M059J (cell line): ENCODE measurements at regions not wholly inside any gene's neighbourhood (a gene's known extent, or its start where the extent isn't known, plus 50 kb on each side); places are given as distances from the start of the nearest gene placed in this dataset.

ENCODE experiments used
- DNase-seq: peaks from one replicate; pipeline ENCODE4 v3.0.0-alpha.2; 2012; ENCODE audit warnings: low read depth

DNA sequence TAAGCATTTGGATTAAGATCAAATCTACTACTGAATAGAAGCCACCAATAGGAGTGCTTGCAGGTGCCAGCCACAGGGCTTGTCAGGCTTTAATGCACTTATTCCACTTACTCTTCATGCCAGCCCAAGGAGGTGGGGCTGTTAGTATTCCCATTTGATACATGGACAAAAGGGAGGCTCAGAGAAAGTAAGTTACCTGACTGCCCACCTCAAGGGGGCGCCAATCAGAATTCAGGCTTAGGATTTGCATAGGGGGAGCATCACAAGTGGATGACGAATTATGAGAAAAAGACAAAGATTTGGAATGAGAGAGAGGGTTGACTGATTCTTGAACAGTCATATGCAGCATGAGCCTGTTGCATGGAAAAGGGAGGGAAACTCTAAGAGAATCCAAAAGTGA, 188.4 kb upstream of the TSHZ2 start:
- DNase-seq = peak; percentile 22

DNA sequence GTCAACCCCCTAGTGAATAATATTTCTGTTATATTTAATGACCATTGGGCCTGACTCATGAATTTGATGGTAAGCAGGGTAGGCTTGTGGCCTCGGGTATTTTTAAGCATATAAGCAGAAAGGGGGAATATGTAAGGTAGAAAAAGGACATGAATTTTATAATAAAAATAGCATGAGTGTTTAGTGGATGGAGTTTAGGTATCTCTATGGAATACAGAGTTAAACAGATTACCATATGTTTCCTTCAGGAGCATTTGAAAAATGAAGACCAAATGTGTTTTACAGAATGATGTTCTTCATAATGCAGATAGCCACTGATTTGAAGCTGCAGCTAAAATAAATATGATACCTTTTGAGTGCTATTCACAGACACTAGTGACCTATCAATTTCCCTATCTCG, 191.7 kb upstream of the TSHZ2 start:
- DNase-seq = no peak

DNA sequence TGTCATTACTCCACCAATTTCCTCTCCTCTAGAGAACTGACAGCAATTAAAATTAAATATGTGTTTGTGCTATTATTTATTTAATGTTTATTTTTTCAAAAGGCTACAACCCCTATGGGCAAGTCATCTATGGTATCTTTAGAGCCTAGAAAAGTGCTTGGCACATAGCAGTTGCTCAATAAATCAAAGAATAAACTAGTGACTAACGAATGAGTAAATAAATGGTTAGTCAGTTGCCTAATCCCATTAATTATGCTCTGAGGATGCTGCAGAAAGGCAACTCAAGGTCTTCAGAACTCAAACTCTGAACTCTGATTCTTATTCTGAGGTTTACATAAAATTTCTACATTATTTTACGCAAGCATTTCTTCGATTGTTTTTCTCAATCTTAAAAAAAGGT, 193.0 kb upstream of the TSHZ2 start:
- peak; percentile 31 for DNase-seq

DNA sequence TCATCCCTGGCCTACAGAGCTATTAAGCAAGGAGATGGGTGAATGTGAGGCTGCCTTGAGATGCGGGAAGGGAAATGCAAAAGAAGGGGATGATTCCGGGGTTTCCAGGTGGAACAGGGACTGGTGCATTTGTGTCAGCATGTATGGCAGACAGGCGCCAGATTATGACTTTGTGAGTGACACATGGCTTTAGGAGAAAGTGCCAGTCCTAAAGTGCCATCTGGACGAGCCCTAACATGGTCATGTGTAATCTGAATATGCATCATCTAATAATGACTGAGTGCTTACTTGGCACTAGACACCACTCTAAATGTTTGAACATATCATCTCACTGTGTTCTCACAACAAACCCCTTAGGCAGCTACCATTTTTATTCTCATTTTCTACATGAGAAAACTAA, 195.0 kb upstream of the TSHZ2 start:
- no peak for DNase-seq

DNA sequence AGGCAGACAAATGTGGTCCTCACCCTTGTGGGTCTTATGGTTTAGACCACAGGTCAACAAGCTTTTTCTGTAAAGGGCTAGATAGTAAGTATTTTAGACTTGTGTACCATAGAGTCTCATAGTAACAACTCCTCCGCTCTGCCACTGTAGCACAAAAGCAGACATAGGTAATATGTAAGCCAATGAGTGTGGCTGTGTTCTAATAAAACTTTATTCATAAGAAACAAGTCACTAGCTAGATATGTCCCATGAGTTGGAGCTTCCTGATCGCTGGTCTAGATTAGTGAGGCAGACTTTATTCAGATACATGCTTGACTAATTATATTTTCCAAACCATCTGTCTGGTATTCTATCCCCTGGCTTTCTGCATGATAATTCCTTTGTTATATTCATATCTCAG, 196.4 kb upstream of the TSHZ2 start:
- no peak for DNase-seq

DNA sequence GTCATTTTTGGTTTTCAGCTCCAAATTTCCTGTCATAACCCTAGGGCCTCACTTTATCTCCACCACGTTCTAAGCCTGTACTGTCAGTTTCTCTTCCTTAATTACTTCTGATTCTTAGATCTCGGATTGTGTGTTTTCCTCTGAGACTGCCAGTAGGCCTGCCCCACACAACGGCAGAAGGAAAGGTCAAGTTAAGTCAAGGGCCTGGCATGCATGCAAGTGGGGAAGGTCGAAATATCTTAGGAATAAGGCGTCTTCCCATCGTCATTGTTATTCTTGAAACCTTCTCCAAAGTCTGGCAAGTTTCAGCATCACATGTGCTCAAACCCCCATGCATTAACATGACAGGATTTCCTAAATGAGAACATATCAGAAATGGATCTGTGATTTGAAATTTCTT, 203.5 kb upstream of the TSHZ2 start:
- DNase-seq = no peak

DNA sequence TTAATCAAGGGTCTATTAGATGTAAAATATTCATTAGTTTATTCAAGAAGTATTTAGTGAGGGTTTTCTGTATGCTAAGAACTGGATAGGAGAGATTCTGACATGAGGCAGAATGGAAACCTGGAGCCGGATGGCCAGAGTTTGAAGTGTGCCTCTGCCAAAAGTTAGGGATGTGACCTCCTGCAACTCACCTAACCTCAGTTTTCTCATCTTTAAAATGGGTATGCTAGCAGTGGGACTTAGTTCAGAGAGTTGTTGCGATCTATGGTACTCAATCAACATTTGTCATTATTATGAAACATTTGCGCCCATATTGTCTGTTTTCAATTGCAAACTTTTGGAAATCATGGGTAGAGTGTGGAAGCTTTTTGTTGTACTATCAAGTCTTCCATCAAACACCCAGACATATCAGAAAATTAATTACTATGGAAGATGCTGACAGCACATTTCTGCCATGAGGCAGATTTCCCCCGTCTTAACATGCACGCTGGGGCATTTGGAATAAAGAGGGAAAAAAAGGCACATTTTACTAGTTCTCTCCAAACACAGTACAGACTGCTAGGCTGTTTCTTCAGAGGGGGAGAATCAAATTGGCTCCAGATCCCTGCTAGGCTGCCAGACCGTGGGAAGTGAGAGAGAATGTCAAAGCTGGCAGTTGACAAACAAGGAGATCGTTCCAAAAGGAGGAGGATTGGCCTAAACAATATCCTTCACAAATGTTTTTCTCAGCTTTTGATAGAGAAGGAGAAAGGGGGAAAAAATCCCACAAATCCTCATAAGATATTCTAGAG, 205.3 kb upstream of the TSHZ2 start:
- DNase-seq = no peak

DNA sequence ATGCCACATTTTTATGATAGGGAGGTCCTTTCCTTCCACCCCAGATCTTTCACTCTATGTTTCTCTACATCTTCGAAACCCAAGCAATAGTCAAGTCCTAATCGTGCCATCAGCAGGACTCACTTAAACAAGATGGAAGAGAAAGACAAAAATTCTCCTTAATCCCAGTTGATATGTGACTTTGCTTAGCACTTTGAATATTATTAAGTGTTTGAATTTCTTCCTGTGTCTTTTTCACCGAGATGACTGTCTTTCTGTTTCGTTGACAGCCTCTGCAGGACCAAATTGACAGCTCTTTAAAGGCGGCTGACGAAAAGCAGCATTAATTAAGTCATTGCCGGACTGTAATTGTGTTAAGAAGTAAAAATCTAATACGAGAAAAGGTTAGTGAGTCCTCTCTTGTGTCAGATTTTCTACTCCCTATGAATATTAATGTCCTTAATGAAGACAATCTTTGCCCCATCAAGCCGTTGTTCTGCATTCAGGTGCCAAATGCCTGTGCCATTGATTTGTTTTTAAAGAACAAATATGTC, 208.8 kb upstream of the TSHZ2 start:
- DNase-seq = no peak

DNA sequence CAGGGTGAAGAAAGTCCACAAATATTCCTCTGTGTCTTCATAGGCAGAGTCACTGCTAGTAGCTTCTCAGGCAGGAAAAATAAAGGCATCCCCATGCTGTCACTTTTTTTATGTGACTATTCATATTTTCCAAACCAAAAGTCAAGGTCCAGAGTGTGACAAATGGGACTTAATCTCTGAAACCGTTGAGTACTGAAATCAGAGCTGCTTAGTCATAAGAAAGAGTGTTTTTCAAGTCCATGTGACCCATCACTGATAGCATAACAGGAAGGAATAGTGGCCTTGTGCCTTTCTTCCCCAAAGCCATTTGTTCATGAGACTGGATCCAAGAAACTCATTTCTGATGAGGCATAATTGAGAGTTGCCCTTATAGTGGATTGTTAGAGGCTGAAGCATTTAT, 210.3 kb upstream of the TSHZ2 start:
- peak; percentile 54 for DNase-seq

DNA sequence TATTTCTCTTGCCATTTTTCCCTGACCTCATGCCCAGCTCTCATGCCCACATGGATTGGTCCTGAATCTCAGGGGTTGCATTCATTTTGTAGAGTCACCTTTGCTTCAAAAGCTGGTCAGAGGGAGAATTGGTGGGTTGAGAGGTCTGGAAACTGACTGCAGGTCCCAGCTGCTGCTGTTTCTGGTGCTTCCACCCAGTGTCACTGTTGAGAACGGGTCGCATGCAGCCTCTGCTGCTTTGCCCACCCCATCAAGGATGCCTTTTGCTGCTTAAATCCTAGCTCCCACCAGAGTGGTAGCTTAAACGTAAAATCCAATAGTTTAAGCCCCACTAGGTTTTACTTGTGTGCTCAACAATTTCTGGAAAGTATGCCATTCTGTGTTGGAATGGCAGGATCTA, 211.4 kb upstream of the TSHZ2 start:
- DNase-seq = no peak

DNA sequence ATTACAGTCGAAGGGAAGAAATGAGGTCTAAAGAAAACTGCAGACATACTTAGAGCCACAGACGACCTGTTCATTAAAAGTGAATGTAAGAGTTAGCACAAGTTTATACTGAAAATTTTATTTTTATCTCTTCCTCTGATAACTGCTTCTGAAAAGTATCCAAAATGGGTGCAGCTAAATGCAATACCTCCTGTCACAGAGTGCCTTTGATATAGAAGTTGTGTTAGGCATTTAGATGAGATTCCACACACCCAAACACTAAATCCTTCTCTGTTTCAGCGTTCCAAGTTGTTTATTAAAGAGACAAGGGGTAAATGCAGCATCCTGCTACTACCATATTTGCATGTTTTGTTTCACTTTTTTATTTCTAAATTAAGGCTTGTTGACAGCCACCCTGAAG, 214.7 kb upstream of the TSHZ2 start:
- no peak for DNase-seq

DNA sequence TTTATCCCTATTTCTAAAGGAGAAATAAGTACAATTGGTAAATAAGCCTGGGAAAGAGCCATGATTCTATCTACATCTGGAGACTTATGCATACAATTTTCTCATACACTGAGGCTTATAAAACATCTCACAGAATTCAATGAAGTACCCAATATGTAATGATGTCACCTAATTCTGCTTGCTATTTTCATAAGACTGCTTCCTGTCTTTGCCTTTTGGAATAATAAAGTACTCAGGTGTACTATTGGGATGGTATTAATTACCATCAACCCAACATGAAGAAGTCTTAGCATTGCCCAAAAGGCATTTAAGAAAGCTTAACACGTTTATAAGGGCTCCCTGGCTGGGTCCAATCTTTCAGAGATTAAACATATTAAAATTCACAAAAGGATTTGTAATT, 216.4 kb upstream of the TSHZ2 start:
- DNase-seq = no peak

DNA sequence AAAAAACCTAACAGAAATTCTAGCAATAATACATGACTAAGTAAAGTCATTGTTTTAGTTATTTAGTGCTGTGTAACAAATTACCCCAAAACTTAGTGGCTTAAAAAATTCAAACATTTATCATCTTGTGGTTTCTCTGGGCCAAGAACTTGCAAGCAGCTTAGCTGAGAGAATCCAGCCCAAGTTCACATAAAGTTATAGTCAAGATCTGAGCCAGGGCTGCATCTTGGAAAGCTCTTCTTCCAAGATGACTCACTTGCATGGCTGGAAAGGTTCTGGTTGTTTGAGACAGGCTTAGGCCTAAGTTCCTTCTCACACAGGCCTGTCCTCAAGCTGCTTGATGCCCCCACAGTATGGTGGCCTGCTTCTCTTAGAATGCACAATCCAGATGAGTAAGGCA, 217.8 kb upstream of the TSHZ2 start:
- DNase-seq = peak; percentile 59

DNA sequence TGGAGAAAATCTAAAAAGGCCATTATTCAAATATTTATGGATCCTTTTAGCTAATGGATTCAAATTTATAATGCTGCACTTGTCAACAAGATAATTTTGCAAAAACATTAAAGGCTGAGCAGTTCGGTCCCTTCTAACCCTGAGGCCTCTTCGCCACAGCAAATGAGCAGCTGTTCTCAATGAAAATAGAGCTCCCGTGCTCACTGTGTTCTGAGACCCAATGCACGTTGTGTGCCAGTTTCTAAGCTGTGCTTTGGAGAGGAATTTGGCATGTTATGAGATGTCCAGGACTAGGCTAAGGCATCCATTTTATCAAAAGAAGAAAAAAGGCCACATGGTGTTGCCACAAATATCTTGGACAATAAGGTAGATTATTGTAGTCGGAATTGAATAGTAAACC, 220.1 kb upstream of the TSHZ2 start:
- DNase-seq = no peak

DNA sequence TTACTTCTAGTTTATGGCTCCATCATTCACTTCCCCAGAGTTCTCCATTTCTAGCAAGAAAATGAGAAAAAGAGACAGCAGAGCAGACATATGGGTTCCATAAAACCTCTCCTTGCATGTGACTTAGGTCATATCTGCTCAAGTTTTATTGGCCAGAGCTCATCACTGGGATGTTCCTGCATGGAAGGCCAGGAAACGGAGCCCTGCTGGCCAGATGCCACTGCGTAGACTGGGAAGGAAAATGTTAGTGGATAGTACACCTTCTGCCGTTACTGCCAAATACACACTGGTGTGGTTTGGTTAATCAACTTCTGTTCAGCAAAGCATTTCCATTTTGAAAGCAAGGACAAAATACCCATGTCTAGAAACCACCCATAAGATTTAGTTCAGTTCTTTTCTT, 220.6 kb upstream of the TSHZ2 start:
- no peak for DNase-seq

DNA sequence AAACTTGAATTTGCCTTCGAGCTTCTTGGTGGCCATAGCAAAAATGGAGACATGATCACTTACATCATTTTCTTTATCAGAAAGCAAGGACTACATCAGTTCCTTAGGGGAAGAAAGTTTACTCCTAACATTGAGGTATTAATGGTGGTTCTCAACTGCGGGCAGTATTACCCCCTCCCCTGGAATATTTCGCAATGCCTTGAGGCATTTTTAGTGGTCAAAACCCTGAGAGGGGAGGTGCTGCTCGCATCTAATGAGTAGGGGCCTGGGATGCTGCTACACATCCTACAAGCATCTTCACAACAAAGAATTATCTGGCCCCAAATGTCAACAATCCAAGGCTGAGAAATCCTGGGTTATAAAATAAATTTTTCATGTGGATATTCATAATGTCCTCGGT, 222.2 kb upstream of the TSHZ2 start:
- peak; percentile 53 for DNase-seq

DNA sequence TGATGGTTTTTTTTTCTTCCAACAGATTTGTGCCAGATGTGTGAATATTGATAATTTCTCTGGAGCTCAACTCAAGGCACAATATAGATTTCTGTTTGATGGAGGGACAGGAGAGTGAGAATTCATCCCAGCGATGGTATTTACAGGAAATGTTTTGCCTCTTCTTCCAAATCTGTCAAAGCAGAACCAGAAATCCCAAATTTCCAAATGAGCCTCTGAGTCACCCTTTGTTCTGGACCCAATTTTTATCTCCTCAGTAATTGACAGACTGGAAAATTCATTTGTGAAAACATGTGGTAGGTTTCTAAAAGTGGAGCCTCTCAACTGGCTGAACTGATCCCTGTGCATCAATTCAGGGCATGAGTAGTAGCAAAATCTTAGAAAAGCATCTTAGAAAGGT, 223.2 kb upstream of the TSHZ2 start:
- DNase-seq = no peak

DNA sequence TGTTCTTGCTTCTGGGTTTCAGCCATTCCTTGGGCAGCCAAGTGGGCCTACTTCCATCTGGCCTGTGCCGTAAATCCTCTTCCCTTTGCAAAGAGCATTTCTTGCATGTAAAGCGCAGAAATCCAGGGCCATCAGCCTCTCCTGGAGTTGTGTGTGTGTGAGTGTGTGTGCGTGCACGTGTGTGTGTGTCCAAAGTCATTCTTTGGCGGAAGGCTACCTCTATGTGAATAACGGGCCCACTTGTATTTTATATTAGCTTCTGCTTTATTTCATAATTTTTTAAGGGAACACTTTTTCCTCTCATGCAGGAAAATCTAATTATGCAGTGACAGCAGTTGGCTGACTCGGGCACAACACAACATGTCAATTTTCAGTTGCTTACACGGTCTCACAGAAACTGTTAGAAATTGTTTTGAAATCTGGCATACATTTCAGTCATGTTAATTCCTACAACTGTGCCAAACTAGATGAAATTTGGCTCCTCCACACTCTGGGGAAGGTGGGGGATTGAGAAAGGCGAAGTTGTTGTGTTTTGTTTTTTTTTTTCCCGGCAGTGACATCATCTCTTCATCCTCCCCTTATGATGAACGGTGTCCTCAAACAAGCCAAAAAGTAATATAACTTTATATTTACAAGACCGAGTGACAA, 223.7 kb upstream of the TSHZ2 start:
- DNase-seq = no peak

DNA sequence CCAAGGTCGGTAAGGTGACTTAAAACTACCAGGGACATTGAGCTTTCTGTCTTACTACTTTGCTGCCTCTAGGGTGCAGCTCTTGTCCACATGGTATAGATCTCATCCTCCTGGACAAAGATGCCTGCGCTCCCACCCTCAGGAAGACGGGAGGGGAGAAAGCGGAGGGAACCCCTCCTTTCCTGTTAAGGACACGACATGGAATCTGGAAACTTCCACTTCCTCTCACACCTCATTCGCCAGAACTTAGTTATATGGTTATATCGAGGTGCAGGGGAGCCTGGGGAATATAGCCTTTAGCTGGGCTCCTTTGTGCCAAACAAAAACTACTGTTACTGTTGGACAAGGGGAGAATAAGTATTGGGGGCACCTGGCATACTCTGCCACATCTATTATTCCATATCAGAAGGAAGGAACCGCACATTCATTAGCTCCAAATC, 224.3 kb upstream of the TSHZ2 start:
- DNase-seq = peak; percentile 60

DNA sequence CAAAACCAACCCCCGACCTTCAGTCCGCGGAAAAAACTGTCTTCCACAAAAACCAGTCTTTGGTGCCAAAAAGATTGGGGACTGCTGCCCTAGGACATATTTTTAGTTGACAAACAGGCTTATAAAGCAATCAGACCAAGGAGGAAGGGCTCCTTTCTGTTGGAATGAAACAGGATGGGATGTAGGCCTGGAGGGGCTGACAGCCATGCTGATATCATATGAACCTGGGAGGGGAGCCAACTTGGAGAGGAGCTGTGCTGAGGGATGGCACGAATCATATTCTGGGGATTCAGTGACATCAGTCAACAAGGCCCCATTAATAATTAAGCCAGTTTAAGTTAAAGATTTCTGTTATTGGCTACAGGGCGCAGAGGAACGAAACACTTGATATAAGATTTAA, 225.4 kb upstream of the TSHZ2 start:
- DNase-seq = peak; percentile 16

DNA sequence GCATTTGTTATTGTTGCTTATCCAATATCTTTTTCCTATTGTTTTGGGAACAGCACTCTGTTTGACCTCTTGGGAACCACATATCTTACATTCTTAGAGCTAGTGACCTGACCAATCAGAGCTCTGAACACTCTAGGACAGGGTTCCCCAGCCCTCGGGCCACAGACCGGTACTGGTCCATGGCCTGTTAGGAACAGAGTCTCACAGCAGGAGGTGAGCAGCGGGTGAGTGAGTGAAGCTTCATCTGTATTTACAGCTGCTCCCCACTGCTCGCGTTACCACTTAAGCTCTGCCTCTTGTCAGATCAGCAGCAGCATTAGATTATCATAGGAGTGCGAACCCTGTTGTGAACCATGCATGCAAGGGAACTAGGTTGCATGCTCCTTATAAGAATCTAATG, 226.0 kb upstream of the TSHZ2 start:
- DNase-seq = peak; percentile 24

DNA sequence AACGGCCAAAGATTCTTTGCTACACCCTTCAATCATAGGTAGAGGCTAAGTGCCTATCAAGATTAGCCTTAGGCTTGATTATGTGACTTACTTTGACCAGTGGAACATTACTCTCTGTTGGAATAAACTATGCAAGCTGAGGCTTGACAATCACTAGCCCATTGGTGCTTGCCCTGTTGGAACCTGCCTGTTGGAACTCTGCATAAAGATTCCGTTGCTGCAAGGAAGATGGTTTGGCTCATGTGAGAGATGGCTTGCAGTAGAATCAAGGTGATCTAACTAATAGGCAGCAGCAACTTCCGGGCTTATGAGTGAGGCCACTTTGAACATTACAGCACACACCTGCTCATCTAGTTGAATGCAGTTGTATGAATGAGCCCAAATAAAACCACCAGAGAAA, 227.7 kb upstream of the TSHZ2 start:
- no peak for DNase-seq

DNA sequence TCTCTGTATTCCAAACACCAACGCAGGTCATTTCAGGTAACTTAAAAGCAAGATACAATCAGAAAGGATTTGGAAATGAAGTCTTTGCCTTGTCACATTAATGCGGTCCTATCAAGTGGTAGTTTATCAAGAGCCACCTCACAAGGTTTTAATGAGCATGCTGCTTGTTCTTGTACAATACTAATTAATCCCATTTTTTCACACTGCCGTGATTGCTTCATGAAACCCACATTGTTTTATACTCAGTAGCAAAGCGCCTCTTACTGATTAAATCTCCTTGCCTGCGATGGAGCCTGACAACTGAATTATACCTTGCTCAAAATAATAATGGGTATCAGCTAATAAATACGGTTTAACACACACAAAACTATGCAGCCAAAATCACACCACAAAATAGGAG, 234.1 kb upstream of the TSHZ2 start:
- no peak for DNase-seq

DNA sequence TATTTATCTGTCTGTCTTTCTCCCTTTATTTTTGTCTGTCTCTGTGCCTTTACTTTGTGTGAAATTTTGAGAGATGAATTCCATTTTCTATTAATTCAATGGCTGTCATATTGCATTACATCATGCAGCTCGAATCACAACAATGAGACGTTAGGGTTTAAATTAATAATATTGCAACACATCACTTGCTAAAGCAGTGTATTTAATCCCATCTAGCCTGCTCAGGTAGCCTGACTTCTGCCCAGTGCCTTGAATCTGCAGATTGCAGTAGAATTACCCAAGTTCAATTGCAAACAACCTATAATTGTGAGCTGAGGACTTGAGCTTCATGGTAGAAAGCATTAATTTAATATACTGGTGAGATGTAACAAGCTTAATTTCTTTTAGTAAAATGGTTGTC, 235.7 kb upstream of the TSHZ2 start:
- no peak for DNase-seq
